ENCODE measurements at regions not wholly inside any gene's neighbourhood (a gene's known extent, or its start where the extent isn't known, plus 50 kb on each side); places are given as distances from the start of the nearest gene placed in this dataset.

DNA sequence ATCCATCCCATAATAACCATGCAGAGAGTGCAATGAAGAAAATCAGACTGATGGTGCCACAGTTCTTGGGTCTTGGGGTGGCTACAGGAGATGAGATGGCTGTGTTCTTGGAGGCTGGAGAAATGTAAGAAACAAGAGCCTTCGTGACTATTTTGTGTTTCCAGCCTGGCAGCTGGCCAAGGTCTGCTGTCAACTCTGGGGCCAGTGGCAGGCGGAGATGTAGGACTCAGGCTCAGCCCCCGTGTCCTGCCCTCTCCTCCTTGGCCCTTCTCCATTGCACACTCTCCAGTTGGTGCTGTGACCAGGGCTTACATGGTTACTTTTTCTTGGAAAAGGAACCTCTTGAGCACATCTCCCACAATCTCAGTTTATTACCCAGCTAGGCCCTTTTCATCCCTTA is 235.4 kb downstream of the DMRT2 start:
- ATAC-seq (no peak), DNase-seq (ENCODE audit: low read depth, low spot score) (no peak)
- H2AFZ ChIP-seq (ENCODE audit: low read depth, low read length, poor library complexity, severe bottlenecking) = no peak overlapping the region
- H3K9ac ChIP-seq (ENCODE audit: low read length) = no peak overlapping the region
- H3K9me3 ChIP-seq (ENCODE audit: control insufficient read depth in 1 of 2, insufficient read depth in 1 of 2, low read depth in 1 of 2, low read length in 2 of 2) = peaks cover 0 to 4% of the 10 kb centered on the region in 2 experiments; a peak in 2 of 4 replicates
- ChIA-PET RAD21 (ENCODE audit: low non-redundant PET in 1 of 2, low total read pairs in 2 of 2, uncharacterized antibody in 2 of 2, unreplicated experiment in 2 of 2) (no interaction called here), CTCF (no interaction called here), POLR2A (no interaction called here)
- no peak overlapping the region for H3K4me3 ChIP-seq (replicated peaks in 1 of 2; ENCODE audit: low read depth in 1 of 2, low read length in 2 of 2)
- intact Hi-C loops (cut with micrococcal nuclease) = no loop called here
- H3K36me3 ChIP-seq (ENCODE audit: control insufficient read depth in 1 of 2, insufficient read depth in 2 of 2, low read length in 2 of 2) = no peaks in the 10 kb centered on the region
- no peak overlapping the region for H3K4me2 ChIP-seq (ENCODE audit: low read length)
- H3K9me2 ChIP-seq (ENCODE audit: insufficient read depth) = no peaks in the 10 kb centered on the region
- TF ChIP-seq, protein P1, sequence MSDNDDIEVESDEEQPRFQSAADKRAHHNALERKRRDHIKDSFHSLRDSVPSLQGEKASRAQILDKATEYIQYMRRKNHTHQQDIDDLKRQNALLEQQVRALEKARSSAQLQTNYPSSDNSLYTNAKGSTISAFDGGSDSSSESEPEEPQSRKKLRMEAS (IDR thresholded peaks at IDR 0.05) = no peak
- TF ChIP-seq POLR2A (IDR thresholded peaks at IDR 0.05; ENCODE audit: borderline replicate concordance, extremely low read depth, insufficient read depth, insufficient read length) (no peak), RAD21 (IDR thresholded peaks at IDR 0.05; ENCODE audit: low read depth) (no peak), ZNF274 (IDR thresholded peaks at IDR 0.05; ENCODE audit: low read depth, low read length) (no peak), YY1 (IDR thresholded peaks at IDR 0.05; ENCODE audit: extremely low read depth, insufficient replicate concordance, low read depth, low read length) (no peak), CBX3 (IDR thresholded peaks at IDR 0.05; ENCODE audit: low read depth) (no peak)
- TF ChIP-seq, protein P2, sequence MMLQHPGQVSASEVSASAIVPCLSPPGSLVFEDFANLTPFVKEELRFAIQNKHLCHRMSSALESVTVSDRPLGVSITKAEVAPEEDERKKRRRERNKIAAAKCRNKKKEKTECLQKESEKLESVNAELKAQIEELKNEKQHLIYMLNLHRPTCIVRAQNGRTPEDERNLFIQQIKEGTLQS (IDR thresholded peaks at IDR 0.05) = no peak
- no peaks in the 10 kb centered on the region for H3K79me2 ChIP-seq (ENCODE audit: insufficient read depth, low read length)
- no peaks in the 10 kb centered on the region for H3K27me3 ChIP-seq (ENCODE audit: insufficient read depth, low read length)
- no peak overlapping the region for H3K27ac ChIP-seq (ENCODE audit: low read depth, low read length)
- no peaks in the 10 kb centered on the region for H4K20me1 ChIP-seq (ENCODE audit: insufficient read depth)
- H3K4me1 ChIP-seq (ENCODE audit: control insufficient read depth in 1 of 2, insufficient read depth in 2 of 2, low read length in 2 of 2) = no peaks in the 10 kb centered on the region
- BruUV-seq (replicated peaks) = no TSS peak

DNA sequence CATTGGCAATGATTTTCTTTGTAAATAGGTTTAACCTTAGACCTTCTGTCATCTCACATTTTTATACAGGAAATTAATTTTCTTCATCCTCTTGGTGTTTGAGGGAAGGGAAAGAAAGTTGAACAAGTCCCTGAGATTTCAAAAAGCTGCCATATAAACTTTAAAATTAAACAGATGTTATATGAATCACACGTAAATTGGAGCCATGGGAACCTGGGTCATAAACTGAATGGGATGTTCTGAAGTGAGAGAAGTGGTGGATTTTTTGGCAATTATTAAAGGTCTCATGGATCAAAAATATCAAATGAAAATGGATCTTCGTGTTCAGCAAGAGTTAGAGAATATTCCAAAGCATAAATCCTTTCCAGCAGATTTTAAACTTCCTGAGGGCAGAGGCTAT is 242.2 kb downstream of the DMRT2 start:
- H3K27me3 ChIP-seq (ENCODE audit: insufficient read depth, low read length) = no peaks in the 10 kb centered on the region
- no peaks in the 10 kb centered on the region for H3K4me1 ChIP-seq (ENCODE audit: control insufficient read depth in 1 of 2, insufficient read depth in 2 of 2, low read length in 2 of 2)
- DNase-seq (ENCODE audit: low read depth, low spot score) (no peak), ATAC-seq (no peak)
- no peak overlapping the region for H3K27ac ChIP-seq (ENCODE audit: low read depth, low read length)
- no peak overlapping the region for H3K9ac ChIP-seq (ENCODE audit: low read length)
- no peaks in the 10 kb centered on the region for H4K20me1 ChIP-seq (ENCODE audit: insufficient read depth)
- no TSS peak for BruUV-seq (replicated peaks)
- H2AFZ ChIP-seq (ENCODE audit: low read depth, low read length, poor library complexity, severe bottlenecking) = no peak overlapping the region
- H3K79me2 ChIP-seq (ENCODE audit: insufficient read depth, low read length) = no peaks in the 10 kb centered on the region
- no peaks in the 10 kb centered on the region for H3K9me2 ChIP-seq (ENCODE audit: insufficient read depth)
- no peak overlapping the region for H3K4me3 ChIP-seq (replicated peaks in 1 of 2; ENCODE audit: low read depth in 1 of 2, low read length in 2 of 2)
- H3K36me3 ChIP-seq (ENCODE audit: control insufficient read depth in 1 of 2, insufficient read depth in 2 of 2, low read length in 2 of 2) = no peaks in the 10 kb centered on the region
- CTCF ChIA-PET = no interaction called here
- intact Hi-C loops (cut with micrococcal nuclease) = no loop called here
- no peak overlapping the region for H3K4me2 ChIP-seq (ENCODE audit: low read length)
- H3K9me3 ChIP-seq (ENCODE audit: control insufficient read depth in 1 of 2, insufficient read depth in 1 of 2, low read depth in 1 of 2, low read length in 2 of 2) = peaks cover 4 to 22% of the 10 kb centered on the region in 2 experiments; a peak in 2 of 4 replicates
- POLR2A ChIA-PET = no interaction called here
- RAD21 ChIA-PET (ENCODE audit: low non-redundant PET in 1 of 2, low total read pairs in 2 of 2, uncharacterized antibody in 2 of 2, unreplicated experiment in 2 of 2) = no interaction called here
- TF ChIP-seq JUND (IDR thresholded peaks at IDR 0.05) (no peak), RAD21 (IDR thresholded peaks at IDR 0.05; ENCODE audit: low read depth) (no peak), CEBPB (IDR thresholded peaks at IDR 0.05; ENCODE audit: low read depth) (no peak), ELF1 (IDR thresholded peaks at IDR 0.05; ENCODE audit: borderline replicate concordance, low read depth) (no peak), POLR2AphosphoS5 (IDR thresholded peaks at IDR 0.05; ENCODE audit: low read depth, low read length) (no peak), POLR2A (IDR thresholded peaks at IDR 0.05; ENCODE audit: borderline replicate concordance, extremely low read depth, insufficient read depth, insufficient read length) (no peak), ZFX (IDR thresholded peaks at IDR 0.05) (no peak), EZH2phosphoT487 (IDR thresholded peaks at IDR 0.05; ENCODE audit: borderline replicate concordance) (no peak), SRF (IDR thresholded peaks at IDR 0.05; ENCODE audit: low read depth) (no peak)
- TF ChIP-seq, protein P1 (IDR thresholded peaks at IDR 0.05) = no peak
- TF ChIP-seq, protein P3, sequence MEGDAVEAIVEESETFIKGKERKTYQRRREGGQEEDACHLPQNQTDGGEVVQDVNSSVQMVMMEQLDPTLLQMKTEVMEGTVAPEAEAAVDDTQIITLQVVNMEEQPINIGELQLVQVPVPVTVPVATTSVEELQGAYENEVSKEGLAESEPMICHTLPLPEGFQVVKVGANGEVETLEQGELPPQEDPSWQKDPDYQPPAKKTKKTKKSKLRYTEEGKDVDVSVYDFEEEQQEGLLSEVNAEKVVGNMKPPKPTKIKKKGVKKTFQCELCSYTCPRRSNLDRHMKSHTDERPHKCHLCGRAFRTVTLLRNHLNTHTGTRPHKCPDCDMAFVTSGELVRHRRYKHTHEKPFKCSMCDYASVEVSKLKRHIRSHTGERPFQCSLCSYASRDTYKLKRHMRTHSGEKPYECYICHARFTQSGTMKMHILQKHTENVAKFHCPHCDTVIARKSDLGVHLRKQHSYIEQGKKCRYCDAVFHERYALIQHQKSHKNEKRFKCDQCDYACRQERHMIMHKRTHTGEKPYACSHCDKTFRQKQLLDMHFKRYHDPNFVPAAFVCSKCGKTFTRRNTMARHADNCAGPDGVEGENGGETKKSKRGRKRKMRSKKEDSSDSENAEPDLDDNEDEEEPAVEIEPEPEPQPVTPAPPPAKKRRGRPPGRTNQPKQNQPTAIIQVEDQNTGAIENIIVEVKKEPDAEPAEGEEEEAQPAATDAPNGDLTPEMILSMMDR (IDR thresholded peaks at IDR 0.05 in 2 of 3, conservative IDR thresholded peaks at IDR 0.05 in 1 of 3; ENCODE audit: borderline replicate concordance in 1 of 3, insufficient read depth in 1 of 3, low read depth in 2 of 3, low read length in 2 of 3) = no peak
- TF ChIP-seq, protein P4, sequence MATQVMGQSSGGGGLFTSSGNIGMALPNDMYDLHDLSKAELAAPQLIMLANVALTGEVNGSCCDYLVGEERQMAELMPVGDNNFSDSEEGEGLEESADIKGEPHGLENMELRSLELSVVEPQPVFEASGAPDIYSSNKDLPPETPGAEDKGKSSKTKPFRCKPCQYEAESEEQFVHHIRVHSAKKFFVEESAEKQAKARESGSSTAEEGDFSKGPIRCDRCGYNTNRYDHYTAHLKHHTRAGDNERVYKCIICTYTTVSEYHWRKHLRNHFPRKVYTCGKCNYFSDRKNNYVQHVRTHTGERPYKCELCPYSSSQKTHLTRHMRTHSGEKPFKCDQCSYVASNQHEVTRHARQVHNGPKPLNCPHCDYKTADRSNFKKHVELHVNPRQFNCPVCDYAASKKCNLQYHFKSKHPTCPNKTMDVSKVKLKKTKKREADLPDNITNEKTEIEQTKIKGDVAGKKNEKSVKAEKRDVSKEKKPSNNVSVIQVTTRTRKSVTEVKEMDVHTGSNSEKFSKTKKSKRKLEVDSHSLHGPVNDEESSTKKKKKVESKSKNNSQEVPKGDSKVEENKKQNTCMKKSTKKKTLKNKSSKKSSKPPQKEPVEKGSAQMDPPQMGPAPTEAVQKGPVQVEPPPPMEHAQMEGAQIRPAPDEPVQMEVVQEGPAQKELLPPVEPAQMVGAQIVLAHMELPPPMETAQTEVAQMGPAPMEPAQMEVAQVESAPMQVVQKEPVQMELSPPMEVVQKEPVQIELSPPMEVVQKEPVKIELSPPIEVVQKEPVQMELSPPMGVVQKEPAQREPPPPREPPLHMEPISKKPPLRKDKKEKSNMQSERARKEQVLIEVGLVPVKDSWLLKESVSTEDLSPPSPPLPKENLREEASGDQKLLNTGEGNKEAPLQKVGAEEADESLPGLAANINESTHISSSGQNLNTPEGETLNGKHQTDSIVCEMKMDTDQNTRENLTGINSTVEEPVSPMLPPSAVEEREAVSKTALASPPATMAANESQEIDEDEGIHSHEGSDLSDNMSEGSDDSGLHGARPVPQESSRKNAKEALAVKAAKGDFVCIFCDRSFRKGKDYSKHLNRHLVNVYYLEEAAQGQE (IDR thresholded peaks at IDR 0.05; ENCODE audit: low read depth) = no peak

Measured in HCT116 (cell line).